ENCODE measurements at regions not wholly inside any gene's neighbourhood (a gene's known extent, or its start where the extent isn't known, plus 50 kb on each side); places are given as distances from the start of the nearest gene placed in this dataset.
A peak's percentile ranks its signal among the peaks of the same experiment; 100 is the strongest.
"Not testable (repeated sequence)": the region's sequence is repeated elsewhere in the genome, so short reads cannot be mapped to it uniquely, and the experiment has no call there.

DNA sequence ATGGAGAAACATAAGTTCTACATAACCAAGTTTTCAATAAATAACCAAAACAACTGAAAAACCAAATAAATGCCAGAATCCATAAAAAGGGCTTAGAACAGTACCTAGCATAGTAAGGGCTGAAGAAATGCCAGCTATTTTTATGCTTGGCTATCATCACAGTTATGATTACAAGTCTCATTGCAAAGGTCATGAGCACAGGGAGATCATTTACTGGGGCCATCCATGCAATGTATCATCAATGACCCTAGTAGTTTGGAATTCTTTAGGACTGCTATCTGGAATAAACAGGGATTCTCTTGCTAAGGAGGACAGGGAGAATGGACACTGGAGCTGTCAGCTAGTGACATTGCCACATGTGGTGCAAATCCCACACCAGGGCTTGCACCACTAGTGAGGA, 92.5 kb upstream of the NAP1L1 start:
- no peak for DNase-seq

DNA sequence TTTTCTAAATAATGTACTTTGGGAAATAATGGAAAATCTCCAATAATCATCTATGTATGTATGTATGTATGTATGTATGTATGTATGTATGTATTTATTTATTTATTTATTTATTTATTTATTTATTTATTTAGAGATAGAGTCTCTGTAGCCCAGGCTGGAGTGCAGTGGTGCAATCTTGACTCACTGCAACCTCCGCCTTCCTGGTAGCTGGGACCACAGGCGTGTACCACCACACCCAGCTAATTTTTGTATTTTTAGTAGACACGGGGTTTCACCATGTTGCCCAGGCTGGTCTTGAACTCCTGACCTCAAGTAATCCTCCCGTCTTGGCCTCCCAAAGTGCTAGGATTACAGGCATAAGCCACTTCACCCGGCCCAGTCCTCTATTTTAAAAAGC, 91.5 kb upstream of the NAP1L1 start:
- DNase-seq: not testable (repeated sequence)

DNA sequence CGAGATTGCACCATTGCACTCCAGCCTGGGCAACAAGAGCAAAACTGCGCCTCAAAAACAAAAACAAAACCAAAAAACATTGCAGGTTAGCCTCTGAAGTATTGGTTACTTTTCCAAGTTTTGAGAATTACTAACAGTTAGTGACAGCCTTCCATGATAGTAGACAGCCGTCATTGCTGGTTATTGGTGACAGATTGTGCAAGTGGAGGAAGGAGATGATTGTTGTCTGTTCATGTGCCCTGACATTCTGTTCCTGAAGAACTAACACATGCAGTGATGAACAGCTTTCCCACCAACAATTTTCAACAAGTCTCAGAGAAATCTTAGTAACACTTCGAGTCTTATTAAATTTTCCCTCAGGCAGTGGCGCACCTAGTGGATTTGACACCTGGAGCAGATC, 89.3 kb upstream of the NAP1L1 start:
- no peak for DNase-seq

DNA sequence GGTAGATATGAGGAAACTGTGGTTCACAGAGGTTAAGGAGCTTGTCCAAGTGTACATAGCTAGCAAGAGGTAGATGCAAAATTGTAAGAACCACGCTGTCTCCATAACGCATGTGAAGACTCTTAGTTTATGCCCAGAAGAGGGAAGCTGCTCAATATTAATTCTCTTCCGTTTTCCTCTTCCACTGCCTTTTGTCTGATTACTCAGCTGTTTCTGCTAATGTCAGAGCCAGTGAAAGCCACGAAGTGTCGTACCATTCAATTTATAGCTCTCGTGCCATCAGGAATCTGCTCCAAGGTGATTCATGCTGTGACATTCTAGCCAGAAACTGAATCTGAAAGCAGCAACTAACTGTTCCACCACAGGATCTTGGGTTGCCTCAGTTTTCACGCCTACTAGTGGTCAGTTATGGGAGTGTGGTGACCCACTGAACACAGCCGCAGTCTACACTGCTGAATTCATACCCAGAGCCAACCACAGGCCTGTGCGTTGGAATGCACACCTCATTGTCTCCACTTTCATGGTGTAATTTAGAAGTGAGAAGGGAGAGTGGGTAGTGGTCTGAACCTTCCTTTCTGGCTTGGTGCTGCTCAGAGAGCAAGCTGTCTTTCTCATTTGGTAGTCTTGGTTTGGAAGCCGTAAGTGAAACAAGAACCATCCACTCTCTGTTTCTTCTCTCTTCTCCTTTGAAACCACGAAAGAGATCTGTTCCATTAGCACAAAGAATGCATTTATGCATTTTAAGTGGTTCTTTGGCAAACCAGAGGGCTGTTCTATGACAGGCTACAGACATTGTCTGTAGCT, 74.2 kb upstream of the NAP1L1 start:
- peak; percentile 22 for DNase-seq

DNA sequence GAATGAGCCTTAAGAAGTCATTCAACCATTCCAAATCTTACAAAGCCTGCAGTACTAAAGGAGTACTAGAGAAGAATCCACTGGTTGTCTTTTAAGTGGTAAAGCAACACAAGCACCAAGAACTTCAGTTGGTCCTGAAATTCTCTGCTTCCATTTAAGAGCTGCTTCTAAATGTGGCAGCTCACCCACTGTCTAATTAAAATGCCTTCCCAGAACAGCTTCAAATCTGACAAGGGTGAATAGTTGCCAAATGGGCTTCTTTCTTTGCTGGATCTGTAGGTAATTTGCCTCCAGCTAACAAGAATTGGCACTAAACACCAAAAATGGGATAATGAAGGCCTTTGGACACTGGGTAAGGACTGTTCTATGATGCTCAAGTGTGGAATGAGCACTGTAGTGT, 72.2 kb upstream of the NAP1L1 start:
- DNase-seq: no peak

DNA sequence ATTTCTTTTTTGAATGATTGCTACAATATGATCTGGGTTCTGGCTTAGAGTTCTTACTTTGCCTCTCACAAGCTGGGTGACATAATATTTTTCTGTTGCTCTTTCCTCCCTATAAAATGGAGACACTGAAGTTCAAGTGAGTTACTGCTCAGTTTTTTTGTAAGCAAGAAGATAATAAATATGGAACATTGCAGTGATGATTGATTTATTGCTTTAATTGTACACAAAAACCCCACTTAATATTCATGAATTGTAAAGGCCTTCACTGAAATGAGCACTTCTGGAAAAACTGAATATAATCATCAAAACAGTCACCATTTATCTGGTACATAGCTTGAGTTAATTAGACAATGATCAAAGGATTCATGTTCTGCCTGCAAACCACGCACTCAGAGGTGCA, 71.8 kb upstream of the NAP1L1 start:
- no peak for DNase-seq

DNA sequence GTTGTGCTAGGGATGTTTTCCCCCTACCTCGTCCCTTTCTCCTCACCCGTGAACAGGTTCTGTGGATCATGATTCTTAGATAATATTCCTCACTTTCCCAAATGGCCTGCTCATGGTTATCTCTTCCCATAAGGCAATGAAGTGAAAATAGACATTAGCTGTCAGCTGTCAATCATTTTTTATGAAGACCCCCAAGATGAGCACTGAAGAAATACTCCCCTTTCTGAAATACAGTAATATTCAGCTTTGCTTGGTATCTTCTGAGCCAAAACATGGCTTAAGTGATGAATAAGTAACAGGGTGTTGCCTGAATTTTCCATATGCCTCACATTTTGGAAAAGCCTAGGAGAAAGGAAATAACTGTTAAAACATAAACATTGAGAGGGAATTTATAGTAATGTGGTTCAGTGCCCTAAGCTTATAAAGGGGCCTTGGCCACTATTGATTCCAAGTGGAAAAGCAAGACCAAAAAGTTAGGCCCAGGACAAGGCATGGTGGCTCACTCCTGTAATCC, 70.7 kb upstream of the NAP1L1 start:
- DNase-seq: no peak

DNA sequence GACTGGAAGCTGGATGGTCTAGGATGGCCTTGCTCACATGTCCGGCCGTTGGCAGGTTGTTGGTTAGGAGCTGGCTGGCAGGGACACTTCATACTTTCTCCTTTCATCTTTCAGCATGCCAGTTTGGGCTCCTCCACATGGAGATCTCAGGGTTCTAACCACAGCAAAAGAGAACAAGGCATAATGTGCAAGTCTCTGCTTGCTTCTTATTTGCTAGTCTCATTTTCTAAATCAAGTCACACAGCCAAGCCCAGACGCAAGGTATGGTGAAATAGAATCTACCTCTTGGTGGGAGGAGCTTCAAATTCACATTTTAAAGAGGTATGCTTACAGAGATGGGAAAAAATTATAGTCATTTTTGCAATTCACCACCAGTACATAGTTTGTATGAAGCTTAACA, 69.1 kb upstream of the NAP1L1 start:
- DNase-seq: no peak

DNA sequence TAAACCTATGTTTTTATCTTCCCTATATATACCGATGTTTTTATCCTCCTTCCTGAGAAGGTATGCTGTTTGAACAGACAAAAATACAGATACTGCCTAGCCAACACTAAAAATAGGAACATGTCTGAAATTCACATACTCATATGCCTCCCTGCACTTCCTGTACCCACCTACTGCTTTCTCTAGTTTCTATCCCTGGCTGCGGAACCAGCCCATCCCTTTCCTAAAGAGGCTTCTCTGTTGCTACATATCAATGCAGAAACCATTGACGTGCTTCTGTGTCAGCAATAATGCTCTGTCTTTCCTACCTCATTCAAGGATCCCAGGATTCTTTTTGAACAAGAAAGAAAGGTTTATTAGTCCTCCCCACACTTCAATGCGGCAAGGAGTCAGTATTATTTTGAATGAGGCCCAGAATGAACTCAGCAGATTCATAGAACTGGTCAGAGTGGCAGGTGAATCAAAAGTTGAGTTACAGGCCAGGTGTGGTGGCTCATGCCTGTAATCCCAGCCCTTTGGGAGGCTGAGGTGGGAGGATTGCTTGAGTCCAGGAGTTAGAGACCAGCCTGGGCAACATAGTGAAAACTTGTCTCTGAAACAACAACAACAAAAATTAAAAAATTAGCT, 67.8 kb upstream of the NAP1L1 start:
- DNase-seq: no peak

DNA sequence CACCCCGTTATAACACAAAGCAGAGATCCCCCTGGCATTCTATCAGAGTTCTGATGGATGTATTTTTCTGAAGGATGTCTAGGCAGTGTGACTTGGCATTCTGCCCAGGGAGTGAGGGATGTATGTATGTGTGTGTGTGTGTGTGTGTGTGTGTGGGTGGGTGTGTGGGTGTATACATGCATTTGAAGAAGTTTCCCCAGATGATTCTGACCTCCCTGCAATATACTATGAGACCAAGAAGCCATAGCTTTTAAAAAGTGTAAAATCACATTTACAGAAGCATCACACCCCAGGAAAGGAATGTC, 59.7 kb upstream of the NAP1L1 start:
- DNase-seq: peak; percentile 15

DNA sequence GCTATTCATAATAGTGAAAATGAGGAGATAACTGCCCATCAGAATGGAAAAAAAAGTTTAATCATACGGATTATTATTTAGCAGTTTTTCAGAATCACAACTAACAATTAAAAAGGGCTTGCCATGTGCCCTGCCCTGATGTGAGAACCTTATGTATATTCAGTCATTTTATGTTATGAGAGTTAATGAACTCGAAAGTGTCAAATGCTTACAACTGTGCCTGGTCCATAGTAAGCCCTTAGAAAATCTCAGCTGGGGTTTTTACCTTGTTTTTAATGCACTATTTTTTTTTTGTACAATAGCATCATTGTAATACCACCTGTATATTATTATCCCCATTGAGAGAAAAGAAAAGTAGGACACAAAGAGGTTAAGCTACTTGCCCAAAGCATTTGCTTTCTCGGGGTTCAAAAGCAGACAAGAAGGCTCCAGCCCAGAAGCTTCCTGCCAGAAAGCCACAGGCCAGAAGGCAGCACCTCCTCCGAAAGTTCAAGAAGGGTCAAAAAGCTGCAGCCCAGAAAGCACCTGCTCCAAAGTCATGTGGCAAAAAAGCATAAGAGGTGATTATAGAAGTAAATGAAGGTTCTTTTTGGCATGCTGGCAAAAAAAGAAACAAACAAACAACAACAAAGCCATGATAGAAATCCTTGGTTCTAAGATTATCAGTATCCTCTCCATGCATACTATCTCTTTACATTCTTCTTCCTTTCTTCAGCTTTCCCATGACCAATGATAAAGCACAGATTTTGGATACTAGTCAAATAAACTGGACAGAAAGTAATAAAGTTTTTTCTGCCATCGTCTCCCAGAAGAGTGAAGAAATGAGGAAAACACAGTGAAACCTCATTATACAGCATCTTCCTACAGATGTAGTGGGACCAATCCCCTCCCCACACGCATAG, 59.1 kb upstream of the NAP1L1 start:
- DNase-seq: no peak

DNA sequence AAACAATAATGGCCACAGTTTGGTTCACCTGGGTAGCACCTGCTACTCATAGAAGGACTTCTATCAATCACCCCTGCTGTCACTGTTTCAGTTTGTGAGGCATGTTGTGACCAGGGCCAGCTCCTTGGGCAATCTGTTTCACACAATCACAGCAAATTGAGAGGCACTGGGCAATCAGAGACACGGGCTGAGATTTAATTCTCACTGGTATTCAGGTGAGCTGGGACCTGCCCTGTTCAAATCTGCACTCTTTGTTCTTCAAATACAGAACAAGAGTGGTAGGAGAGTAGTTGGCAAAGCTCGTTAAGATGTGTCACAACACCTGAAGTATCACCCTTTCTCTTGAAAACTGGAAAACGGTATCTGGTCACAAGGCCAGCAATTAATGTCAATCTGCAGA, 57.8 kb upstream of the NAP1L1 start:
- no peak for DNase-seq

DNA sequence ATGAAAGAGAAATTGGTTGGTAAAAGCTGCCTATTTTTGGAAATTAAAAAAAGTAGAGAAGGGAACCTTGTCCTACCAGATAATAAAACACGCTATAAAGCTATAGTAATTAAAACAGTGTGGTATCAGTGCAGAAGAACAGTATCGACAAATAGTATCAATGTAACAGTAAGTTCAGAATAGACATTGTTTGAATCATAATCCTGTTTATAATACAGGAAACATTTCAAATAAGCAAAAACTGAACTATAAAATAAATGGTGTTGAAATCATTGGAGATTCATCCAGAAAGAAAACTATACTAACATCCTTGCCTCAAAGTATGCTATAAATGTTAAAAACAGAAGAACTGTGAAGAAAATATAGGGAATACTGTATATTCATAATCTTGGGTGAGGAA, 54.2 kb upstream of the NAP1L1 start:
- DNase-seq: no peak

DNA sequence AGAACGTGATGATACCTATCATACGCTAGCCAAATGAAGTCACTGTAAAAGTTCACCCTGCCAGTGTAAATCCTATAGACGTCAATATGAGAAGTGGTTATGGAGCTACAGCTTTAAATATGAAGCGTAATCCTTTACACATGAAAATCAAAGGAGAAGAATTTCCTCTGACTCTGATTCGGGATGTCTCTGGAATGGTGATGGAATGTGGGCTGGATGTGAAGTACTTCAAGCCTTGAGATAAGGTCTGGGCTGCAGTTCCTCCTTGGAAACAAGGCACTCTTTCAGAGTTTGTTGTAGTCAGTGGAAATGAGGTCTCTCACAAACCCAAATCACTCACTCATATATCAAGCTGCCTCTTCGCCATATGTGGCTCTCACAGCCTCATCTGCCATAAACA, 53.1 kb upstream of the NAP1L1 start:
- DNase-seq: no peak

DNA sequence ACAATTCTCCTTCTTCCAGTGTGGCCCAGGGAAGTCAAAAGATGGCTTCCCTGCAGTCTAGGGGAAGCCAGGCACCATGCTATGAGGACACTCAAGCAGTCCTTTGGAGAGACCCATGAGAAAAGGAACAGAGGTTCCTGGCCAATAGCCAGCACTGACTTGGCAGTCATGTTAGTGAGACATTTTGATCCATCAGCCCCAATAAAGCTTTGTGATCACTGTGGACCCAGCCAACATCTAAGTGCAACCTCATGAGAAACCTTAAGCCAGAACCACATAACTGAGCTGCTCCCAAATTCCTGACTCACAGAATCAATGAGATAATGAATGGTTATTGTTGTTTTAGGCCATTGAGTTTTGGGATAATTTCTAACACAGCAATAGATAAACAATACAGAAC, 51.0 kb upstream of the NAP1L1 start:
- no peak for DNase-seq
